GM21528 (cell line): ENCODE measurements at regions not wholly inside any gene's neighbourhood (a gene's known extent, or its start where the extent isn't known, plus 50 kb on each side); places are given as distances from the start of the nearest gene placed in this dataset.

ENCODE experiments used
- ATAC-seq: cut with Tn5 transposase; IDR thresholded peaks from one replicate; pipeline ENCODE4 v1.9.1; 2021; ENCODE audit warnings: mild to moderate bottlenecking, moderate library complexity; ENCODE audit not compliant: unreplicated experiment, low FRiP score

DNA sequence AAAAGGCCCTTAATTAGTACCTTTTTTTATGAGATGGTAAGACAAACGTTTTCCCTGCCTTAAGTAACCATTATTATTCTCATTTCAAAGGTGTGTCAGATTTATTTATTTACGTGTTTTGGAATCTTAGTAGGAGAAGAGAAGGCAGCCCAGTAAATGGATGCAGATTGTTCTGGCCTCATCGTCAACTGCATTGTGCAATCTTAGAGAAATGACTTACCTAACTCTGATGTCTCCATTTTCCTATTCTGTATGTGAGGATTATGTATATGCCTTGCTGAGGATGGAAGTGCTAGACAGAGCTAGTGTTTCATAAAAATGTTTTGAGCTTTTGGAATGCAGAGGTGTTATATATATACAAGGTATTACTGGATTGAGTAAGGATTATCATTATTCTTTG is 97.0 kb upstream of the JAG1 start:
- ATAC-seq, result no peak

GRCh38 chr20:10771435-10772140 is 97.8 kb upstream of the JAG1 start:
- ATAC-seq, result no peak

DNA sequence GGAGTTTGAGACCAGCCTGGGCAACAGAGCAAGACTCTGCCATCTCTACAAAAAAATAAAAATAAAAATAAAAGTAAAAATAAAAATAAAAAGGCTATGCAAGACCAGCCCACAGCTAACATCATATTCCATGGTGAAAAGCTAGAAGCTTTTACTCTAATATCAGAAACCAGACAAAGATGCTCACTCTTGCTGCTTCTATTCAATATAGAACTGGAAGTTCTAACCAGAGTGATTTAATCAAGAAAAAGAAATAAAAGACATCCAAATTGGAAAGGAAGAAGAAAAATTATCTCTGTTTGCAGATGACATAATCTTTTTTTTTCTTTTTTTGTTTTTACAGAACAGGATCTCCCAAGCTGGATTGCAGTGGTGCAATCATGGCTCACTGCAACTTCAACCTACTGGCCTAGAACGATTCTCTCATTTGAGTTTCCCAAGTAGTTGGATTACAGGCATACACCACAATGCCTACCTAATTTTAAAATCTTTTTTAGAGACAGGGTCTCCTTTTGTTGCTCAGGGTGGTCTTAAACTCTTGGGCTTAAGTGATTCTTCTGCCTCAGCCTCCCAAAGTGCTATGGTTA is 100.7 kb upstream of the JAG1 start:
- ATAC-seq, result no peak

DNA sequence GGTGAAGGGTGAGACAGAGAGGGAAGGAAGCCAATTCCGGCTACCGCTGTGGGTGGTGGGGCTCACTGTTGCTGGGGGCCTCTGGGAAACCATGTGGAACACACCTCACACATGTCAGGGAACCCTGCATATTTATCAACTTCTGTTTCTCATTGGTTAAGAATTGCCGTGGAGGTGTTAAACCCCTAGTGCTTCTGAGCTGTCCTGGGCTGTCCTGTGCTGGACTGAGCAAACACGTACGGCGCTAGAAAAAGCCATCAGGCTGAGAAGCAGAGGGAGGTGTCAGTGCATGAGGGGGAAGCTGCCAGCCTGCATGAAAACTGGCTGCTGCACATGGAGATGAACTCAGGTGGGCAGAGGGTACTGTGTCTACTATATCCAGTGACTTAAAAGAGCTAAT is 103.9 kb upstream of the JAG1 start:
- no peak for ATAC-seq

GRCh38 chr20:10779911-10780310 is 106.1 kb upstream of the JAG1 start:
- no peak for ATAC-seq

DNA sequence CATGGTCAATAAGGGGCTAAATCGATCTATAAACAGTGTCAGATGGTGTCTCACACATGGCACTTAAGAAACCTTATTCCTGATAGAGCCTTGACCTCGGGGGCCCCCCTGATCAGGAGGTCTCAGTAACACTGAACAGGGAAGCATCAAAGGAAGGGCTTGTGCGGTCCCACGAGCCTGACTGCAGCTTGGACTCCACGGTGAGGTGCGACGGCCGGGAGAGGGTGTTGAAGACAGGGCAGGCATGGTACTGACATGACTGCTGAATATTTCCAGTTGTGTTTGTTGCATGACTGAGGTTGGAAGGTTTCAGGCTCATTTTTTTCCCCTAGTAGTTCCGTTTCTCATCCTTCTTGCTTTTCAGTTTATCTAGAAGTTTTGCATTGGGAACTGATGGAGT is 107.1 kb upstream of the JAG1 start:
- ATAC-seq, result no peak

DNA sequence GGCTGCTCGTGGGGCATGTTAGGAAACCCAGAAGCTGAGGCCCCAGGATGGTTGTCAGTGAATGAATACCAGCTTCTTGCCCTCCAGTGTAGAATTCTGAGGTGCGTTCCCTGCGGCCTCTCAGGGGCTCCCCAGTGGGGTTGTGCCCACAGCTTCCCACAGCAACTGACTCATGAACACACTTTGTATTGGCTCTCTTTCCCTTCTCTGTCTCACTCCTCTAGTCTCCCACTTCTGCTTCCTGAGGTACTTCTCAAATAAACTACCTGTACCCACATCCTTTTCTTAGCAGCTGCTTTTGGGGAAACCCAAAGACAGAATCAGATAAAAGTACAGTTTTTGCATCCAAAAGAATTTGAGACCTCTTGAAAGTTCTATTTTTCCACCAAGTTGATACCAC is 107.7 kb upstream of the JAG1 start:
- no peak for ATAC-seq

DNA sequence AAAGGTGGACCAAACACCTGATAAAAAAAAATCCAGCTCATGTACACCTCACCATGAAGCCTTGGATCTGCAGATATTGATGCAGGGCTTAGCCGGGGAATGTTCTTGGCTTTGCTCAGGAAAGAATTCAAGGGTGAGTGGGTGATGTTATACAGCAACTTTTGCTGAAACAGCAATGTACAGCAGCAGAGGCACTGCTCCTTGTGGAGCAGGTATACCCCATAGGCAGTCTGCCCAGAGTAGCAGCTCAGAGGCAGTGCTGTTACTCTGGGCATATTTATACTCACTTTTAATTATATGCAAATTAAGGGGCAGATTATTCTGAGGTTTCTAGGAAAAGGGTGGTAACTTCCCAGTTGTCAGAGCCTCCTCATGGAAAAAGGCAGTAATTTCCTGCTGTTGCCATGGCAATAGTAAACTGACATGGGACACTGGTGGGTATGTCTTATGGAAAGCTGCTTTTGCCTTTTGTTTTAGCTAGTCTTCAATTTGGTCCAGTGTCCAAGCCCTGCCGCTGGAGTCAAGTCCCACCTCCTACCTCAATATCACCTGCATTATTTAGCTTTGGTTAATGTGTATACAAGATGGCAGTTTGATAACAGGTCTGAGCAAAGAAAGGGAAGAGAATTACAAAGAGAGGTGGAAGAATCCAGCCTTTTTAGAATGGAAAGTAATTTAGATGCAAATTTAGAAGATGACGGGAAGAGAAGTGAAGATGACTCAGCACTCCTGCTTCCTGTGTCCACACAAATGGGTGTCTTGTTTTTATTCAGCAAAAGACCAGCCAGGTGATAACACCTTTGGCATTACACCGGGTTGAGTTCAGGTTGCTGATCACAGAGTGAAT is 110.1 kb upstream of the JAG1 start:
- ATAC-seq, result no peak

DNA sequence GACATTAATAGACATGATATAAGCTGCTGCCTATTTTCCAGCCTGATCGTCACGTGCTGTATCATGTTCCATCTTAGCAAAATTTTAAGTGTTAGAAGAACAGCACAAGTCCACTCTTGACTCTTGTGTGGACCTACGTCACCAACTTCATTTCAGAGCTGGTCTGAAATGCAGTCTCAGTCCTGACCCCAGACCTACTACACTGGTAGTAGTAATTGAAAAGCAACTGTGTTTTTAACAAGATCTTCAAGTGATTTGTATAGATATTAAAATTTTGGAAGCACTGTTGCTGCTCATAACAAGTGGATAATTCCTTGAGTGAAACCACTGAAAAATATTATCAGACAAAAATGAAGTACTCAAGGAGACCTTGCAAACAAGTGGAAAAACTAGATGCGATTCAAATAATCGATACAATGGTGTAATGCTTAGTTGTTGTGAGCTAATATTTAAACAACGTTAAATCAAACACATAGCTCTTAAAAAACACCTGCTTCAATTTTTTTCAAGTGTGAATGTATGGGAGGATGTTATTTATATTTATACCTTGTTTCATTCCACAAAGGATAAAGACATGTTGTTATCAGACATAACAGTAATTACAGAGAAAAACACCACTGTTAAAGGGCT is 110.9 kb upstream of the JAG1 start:
- ATAC-seq, result no peak

GRCh38 chr20:10786678-10787077 is 112.9 kb upstream of the JAG1 start:
- no peak for ATAC-seq

GRCh38 chr20:10788055-10788454 is 114.3 kb upstream of the JAG1 start:
- no peak for ATAC-seq

DNA sequence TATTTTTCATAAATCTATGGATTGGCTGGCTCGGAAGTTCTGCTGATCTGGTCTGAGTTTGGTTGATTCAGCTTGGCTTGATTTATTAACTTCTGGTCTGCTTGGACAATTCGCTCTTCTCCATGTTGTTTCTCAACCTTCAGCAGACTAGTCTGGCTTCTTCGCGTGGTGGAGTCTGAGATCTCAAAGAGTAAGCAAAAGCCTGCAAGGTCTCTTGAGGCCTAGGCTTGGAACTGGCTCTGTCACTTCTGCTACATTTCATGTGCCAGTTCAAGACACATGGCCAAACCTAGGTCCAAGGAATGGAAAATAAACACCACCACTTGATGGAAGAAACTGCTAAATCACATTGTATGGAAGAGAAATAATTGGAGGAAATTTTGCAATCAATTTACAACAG is 115.1 kb upstream of the JAG1 start:
- ATAC-seq, result no peak

DNA sequence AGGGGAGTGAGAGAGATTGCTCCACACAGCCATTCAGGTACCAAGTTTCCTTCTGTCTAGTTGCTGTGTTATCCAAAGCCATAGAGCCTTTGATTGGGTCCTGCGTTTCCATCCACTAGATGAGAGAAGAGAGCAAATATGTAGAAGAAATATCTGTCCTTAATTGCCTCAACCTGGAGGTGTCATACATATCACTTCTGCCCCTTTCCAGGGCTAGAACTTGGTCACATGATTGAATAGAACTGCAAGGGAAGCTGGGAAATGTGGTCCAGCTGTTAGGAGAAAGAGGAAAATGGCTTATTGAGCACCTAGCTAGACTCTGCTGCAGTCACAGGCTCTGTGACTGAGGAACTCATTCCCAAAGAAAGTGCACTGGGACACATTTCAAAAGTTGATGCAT is 115.6 kb upstream of the JAG1 start:
- ATAC-seq, result no peak

DNA sequence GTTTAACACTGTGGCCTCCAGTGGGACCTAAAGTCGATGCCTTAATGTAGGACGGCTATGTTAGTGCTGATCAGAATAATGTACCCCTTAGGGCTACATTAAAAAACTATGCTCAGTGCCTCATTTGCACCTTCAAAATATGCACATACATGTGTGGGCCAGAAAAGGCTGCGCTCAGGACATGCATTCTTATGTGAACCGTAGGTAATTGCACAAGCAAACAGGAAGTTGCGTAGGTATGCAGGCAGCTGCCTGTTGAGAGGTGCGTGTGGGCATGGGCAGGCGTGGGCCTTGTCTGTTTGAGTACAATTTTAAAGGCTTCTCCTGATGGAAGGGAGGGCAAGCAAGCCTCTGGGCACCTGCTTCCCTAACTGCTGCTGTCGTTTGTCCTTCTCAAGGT is 116.2 kb upstream of the JAG1 start:
- no peak for ATAC-seq

- ATAC-seq, result no peak
Observed at GRCh38 chr20:10792291-10792690, 118.5 kb upstream of the JAG1 start.

DNA sequence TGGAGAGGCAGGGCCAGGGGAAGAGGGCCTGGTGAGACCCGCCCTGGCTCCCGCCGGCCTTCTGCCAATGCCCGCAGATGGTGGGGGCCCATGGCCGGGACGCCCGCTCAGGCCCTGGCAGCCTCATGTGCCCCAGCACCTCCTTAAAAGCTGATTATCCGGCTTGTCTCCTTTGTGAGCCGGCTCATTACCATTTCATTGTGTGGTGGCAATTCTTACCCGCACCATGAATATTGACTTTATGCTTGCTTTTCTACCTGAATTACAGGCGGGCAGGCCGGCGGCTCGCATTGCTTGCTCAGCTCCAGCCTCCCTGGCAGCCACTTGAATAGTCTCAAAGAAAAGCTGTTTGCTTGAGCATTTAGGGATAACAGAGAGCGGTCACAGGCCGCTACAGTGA is 120.0 kb upstream of the JAG1 start:
- ATAC-seq, result no peak

DNA sequence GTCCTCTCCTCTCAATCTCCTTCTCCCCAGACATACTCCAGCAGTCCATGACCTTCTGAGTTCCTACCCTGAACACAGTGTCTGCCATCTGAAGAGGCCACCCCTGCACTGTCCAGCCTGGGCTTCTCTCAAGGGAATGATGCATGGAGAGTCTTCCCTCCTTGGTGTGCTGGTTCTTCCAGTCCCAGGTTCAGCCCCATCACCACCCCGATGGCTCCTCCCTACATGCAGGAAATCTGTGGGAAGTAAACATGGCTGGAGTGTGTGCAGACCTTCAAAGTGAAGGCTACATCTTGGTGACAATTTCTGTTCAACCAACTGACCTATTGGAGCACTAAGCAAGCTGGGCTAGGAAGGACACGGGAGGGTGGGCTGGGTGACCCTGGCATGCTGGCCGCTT is 121.0 kb upstream of the JAG1 start:
- ATAC-seq, result no peak

- ATAC-seq, result no peak
Observed at GRCh38 chr20:10795286-10796026, 121.7 kb upstream of the JAG1 start.

DNA sequence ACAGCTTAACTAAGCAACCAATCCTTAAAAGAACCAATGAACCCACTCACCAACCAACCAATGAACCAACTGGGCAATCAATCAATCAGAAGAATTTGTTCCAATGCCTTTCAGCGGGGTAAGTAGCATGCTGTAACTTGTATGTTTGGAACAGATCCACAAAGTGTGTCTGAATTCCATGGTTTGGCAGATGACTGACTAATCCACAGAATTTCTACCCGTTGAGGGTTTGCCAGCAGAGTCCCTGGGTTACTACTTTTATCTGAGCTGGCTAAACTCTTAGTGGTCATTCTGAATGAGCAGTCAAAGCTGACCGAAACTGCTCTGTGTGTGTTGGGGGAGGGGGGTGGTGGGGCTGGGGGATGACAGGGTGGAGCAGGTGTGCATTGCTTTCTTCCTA is 125.0 kb upstream of the JAG1 start:
- no peak for ATAC-seq

DNA sequence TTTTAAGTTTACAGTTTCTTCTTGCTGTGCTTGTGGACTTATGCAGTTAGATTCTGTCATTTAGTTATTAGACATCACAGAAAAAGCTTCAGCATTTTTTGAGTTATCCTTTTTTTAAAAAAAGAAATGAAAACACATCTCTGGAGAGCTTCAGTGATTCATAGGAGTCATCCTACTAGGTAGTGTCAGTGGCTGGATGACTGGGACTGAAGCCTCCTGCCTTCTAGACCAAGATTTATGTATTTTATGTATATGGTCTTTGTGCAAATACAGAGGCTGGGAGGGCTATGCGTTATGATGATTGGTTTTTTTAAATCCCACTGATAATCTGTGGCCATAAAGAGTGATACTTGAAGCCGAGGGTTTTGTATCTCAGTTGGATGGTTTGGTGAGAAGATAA is 125.9 kb upstream of the JAG1 start:
- ATAC-seq, result no peak

DNA sequence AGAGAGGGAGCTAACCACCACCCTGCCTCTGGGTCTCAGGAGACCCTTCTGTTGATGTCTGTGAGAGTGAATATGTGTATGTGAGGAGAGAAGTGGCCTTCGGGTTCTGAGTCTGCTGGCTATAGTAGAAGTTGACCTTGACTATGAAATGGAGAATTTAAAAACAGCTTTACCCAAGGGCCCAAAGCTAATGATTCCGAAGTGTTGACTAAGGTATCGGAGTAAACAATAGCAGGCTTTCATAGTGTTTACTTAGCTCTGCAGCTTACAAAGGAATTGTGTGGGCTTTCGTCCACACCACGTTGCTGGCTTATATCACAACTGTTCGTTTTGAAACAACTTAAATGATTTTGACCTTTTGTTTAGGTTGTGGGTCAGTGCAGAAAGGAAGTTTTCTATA is 126.5 kb upstream of the JAG1 start:
- ATAC-seq, result no peak
